H1 (cell line): ENCODE measurements at regions not wholly inside any gene's neighbourhood (a gene's known extent, or its start where the extent isn't known, plus 50 kb on each side); places are given as distances from the start of the nearest gene placed in this dataset.

Experiments used
- CHD1 ChIP-seq: IDR thresholded peaks from 2 replicates; pipeline ENCODE4 v1.6.1; 2012; ENCODE audit warnings: low read depth, low read length, improper control_type of control experiment
- CREB1 ChIP-seq: IDR thresholded peaks from 2 replicates; pipeline ENCODE4 v1.6.1; 2012; ENCODE audit warnings: inconsistent platforms
- CTCF ChIP-seq, 3 experiments: IDR thresholded peaks; 1 replicate in 2 of 3; 2 replicates in 1 of 3; pipeline versions ENCODE4 v1.5.1 to v1.6.1; 2011; ENCODE audit warnings: low read length in 3 of 3, mild to moderate bottlenecking in 3 of 3, inconsistent platforms in 2 of 3, low read depth in 1 of 3, moderate library complexity in 1 of 3; ENCODE audit not compliant: insufficient read depth in 1 of 3; ENCODE audit errors: control extremely low read depth in 1 of 3
- EP300 ChIP-seq, 2 experiments: IDR thresholded peaks; 1 replicate in 1 of 2; 2 replicates in 1 of 2; pipeline ENCODE4 v1.6.1; 2011 to 2012; ENCODE audit warnings: low read depth in 2 of 2, low read length in 2 of 2, mild to moderate bottlenecking in 2 of 2, borderline replicate concordance in 1 of 2, inconsistent platforms in 1 of 2, moderate library complexity in 1 of 2
- EZH2 ChIP-seq: fragments of 200-600 bp; sonication (generic); IDR thresholded peaks from 2 replicates; pipeline ENCODE4 v1.7.1; 2012; ENCODE audit warnings: low read depth, mild to moderate bottlenecking, moderate library complexity, low read length, inconsistent platforms; ENCODE audit not compliant: severe bottlenecking
- MAX ChIP-seq: IDR thresholded peaks from 2 replicates; pipeline ENCODE4 v1.6.1; 2012; ENCODE audit warnings: inconsistent platforms
- NRF1 ChIP-seq: IDR thresholded peaks from 2 replicates; pipeline ENCODE4 v1.6.1; 2011; ENCODE audit warnings: mild to moderate bottlenecking, low read depth, low read length, improper control_type of control experiment
- POLR2A ChIP-seq, 2 experiments: IDR thresholded peaks; 1 replicate in 1 of 2; 2 replicates in 1 of 2; pipeline ENCODE4 v1.6.1; 2011; ENCODE audit warnings: low read depth in 2 of 2, low read length in 2 of 2, mild to moderate bottlenecking in 2 of 2; ENCODE audit errors: control extremely low read depth in 1 of 2
- SAP30 ChIP-seq: fragments of 300-600 bp; sonication (generic); IDR thresholded peaks from 2 replicates; pipeline ENCODE4 v1.7.1; 2012; ENCODE audit warnings: low read length, moderate library complexity, mild to moderate bottlenecking, inconsistent platforms; ENCODE audit not compliant: insufficient read depth, insufficient replicate concordance
- TAF1 ChIP-seq: IDR thresholded peaks from 2 replicates; pipeline ENCODE4 v1.6.1; 2011; ENCODE audit warnings: mild to moderate bottlenecking, low read depth, low read length

DNA sequence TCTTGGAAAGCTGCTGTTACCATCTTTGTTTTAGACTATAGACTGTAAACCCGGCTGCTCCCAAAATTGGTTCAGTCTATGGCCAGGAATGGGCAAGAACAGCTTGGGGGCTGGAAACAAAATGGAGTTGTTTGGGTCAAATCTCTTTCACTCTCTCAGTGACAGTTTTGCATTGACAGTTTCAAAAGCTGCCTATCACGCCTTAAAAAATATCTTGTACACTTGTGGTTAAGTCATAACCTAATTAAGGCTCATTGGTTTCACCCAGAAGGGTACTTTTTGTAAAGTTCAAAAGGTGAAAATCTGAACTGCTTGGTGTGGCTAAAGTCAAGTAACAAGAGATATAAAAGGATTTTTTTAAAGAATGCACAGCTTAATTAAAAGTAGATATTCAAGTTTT, 76.1 kb upstream of the PRL start:
- TF ChIP-seq EP300 (IDR thresholded peaks at IDR 0.05; ENCODE audit: borderline replicate concordance in 1 of 2, low read depth in 2 of 2, low read length in 2 of 2) (no peak), POLR2A (IDR thresholded peaks at IDR 0.05; ENCODE audit: control extremely low read depth in 1 of 2, low read depth in 2 of 2, low read length in 2 of 2) (no peak), CTCF (IDR thresholded peaks at IDR 0.05; ENCODE audit: control extremely low read depth in 1 of 3, insufficient read depth in 1 of 3, low read depth in 1 of 3, low read length in 3 of 3) (no peak), MAX (no peak), CREB1 (no peak), EZH2 (no peak), NRF1 (no peak), CHD1 (no peak), SAP30 (no peak), TAF1 (no peak)
